Bronchial epithelial cell (primary cell): ENCODE measurements at regions not wholly inside any gene's neighbourhood (a gene's known extent, or its start where the extent isn't known, plus 50 kb on each side); places are given as distances from the start of the nearest gene placed in this dataset.

Experiments
- DNase-seq: peaks from one replicate; pipeline ENCODE4 v3.0.0-alpha.2; 2010; ENCODE audit warnings: low read depth
- FAIRE-seq: peaks from 2 replicates; lab custom pipeline; 2011; peaks lifted over from hg19 to GRCh38; lab: Jason Lieb, UNC
- H3K27me3 ChIP-seq: 2 replicates; pipeline ENCODE4 v1.5.1; 2011; ENCODE audit warnings: low read length; ENCODE audit not compliant: control insufficient read depth, insufficient read depth
- H3K36me3 ChIP-seq: 2 replicates; pipeline ENCODE4 v1.5.1; 2011; ENCODE audit warnings: low read length; ENCODE audit not compliant: control insufficient read depth, insufficient read depth
- H3K4me3 ChIP-seq: 2 replicates; pipeline ENCODE4 v1.5.1; 2011; ENCODE audit warnings: mild to moderate bottlenecking, low read depth, low read length, control low read depth
- CTCF ChIP-seq: IDR thresholded peaks from 2 replicates; pipeline ENCODE4 v1.5.1; 2011; ENCODE audit warnings: mild to moderate bottlenecking, moderate library complexity, low read length, control low read depth, inconsistent platforms; ENCODE audit not compliant: insufficient read depth, severe bottlenecking

- no peak for TF ChIP-seq CTCF
- Histone ChIP-seq H3K4me3 (no peak overlapping the region), H3K36me3 (no peaks in the 10 kb centered on the region), H3K27me3 (no peaks in the 10 kb centered on the region)
- DNase-seq (no peak), FAIRE-seq (no peak)
Observed at GRCh38 chr7:13062631-13063030, 375.2 kb downstream of the ARL4A start.

GRCh38 chr7:13067036-13067435 lies 379.6 kb downstream of the ARL4A start:
- Histone ChIP-seq H3K27me3 (no peaks in the 10 kb centered on the region), H3K36me3 (no peaks in the 10 kb centered on the region), H3K4me3 (no peak overlapping the region)
- TF ChIP-seq CTCF: no peak
- FAIRE-seq: no peak
- no peak for DNase-seq

- no peak for FAIRE-seq
- H3K36me3 ChIP-seq: no peaks in the 10 kb centered on the region
- no peak for DNase-seq
- H3K27me3 ChIP-seq: no peaks in the 10 kb centered on the region
- H3K4me3 ChIP-seq: no peak overlapping the region
- no peak for TF ChIP-seq CTCF
Observed at GRCh38 chr7:13068032-13068431, 380.6 kb downstream of the ARL4A start.

GRCh38 chr7:13069841-13070240 lies 382.4 kb downstream of the ARL4A start:
- FAIRE-seq: no peak
- DNase-seq: no peak
- Histone ChIP-seq H3K4me3 (no peak overlapping the region), H3K36me3 (no peaks in the 10 kb centered on the region), H3K27me3 (no peaks in the 10 kb centered on the region)
- TF ChIP-seq CTCF: no peak

- no peak for FAIRE-seq
- Histone ChIP-seq H3K4me3 (no peak overlapping the region), H3K27me3 (no peaks in the 10 kb centered on the region), H3K36me3 (no peaks in the 10 kb centered on the region)
- TF ChIP-seq CTCF: no peak
- DNase-seq: no peak
Observed at GRCh38 chr7:13072014-13072413, 384.6 kb downstream of the ARL4A start.

- no peak for FAIRE-seq
- no peaks in the 10 kb centered on the region for H3K36me3 ChIP-seq
- no peak for TF ChIP-seq CTCF
- no peaks in the 10 kb centered on the region for H3K27me3 ChIP-seq
- DNase-seq: peak; percentile 50
- H3K4me3 ChIP-seq: no peak overlapping the region
Observed at GRCh38 chr7:13077466-13077865, 390.0 kb downstream of the ARL4A start.
